HG03135 (cell line): ENCODE measurements at regions not wholly inside any gene's neighbourhood (a gene's known extent, or its start where the extent isn't known, plus 50 kb on each side); places are given as distances from the start of the nearest gene placed in this dataset.

Experiments
- ATAC-seq: cut with Tn5 transposase; IDR thresholded peaks from one replicate; pipeline ENCODE4 v1.9.1; 2021; ENCODE audit warnings: mild to moderate bottlenecking, moderate library complexity; ENCODE audit not compliant: unreplicated experiment

DNA sequence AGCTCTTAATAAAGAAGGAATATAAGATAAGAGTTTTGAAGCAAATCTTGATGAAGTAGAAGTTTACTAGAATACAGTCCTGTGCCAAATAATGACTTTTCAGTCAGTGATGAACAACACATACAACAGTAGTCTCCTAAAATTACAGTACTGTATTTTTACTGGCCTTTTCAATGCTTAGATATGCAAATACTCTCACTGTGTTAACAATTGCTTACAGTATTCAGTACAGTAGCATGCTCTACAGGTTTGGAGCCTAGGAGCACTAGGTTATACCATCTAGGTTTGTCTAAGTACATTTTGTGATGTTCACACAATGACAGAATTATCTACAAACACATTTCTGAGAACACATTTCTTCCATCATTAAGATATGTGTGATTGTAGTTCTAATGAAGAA lies 316.7 kb upstream of the KLHL1 start:
- no peak for ATAC-seq

DNA sequence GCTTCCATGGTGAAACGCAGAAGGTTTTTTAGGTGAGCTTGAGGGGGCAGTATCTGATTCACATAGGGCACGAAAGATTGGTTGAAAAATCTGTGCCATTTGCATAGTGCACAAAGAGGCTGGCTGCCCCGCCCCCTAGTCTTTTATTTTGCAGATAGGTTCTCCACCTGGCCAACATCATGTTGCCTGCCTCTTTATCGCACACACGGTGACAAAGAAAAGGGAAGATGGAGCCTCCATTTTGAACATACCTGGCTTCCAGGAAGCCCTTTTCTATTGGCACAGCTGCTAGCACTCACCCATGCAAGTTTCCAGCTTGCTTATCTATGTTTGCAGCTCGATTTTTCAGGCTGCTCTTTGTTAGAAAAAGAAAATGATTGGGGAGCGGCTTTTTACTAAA lies 316.2 kb upstream of the KLHL1 start:
- no peak for ATAC-seq

DNA sequence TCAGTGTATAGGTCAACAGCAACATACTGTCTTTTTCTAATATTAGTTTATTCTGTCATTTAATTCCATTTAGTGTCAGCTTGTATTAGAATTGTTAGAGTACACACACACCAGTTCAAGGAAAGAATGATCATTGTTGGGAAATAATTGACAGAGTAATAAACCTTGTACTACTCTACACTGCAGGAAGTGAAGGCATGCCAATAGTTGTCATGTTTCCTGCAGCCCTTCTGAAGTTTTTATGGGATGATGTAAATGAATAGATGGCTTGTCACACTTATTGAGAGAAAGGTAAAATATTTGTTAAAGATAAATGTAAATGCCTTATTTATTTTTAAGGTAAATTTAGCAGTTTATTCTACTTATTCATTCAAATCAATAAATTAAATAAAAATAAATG lies 306.9 kb upstream of the KLHL1 start:
- no peak for ATAC-seq

DNA sequence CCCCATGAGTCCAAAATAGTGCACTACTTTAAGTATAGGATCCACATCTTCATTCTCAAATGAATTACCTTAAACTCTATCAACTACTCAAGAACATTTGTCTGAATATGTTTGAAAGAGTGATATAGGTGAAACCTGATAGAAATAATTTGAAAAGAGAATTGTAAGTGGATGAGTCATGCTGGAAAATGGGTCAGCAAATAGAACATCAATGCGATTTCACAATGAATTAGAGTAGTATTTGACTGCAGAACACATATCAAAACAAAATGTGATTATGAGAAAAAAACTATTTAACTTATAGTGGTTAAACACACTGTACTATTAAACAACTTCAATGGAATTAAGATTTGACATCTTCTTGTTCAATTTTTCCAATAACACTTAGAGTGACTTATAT lies 300.6 kb upstream of the KLHL1 start:
- no peak for ATAC-seq

DNA sequence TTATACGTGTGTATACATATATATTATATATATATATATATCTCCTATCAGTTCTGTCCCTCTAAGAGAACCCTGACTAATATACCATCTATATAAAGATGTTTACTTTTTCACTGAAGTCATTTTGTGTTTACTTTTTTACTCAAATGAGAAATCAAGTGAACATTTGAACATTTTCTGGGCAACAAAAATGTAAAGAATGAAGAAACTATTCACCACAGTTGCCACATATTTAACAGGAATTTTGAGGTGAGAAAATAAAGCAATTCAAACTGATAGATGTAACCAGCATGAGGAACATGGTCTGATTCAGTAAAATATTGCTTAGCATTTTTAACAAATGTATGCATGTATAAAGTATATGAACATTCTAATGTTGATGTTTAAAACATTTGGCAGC lies 299.2 kb upstream of the KLHL1 start:
- ATAC-seq: no peak

DNA sequence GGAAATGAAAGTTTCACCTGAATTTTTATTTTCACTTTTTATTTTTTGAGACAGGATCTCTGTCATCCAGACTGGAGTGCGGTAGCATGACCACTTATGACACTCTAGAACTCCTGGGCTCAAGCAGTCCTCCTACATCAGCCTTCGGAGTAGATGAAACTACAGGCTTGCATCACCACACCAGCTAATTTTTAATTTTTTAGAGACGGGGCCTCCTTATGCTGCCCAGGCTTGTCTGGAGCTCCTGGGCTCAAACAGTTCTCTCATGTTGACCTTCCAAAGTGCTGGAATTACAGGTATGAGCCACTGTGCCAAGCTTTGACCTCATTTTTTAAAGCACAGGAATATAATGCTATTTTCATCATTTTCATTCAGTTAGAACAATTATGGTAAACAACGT lies 297.0 kb upstream of the KLHL1 start:
- no peak for ATAC-seq

DNA sequence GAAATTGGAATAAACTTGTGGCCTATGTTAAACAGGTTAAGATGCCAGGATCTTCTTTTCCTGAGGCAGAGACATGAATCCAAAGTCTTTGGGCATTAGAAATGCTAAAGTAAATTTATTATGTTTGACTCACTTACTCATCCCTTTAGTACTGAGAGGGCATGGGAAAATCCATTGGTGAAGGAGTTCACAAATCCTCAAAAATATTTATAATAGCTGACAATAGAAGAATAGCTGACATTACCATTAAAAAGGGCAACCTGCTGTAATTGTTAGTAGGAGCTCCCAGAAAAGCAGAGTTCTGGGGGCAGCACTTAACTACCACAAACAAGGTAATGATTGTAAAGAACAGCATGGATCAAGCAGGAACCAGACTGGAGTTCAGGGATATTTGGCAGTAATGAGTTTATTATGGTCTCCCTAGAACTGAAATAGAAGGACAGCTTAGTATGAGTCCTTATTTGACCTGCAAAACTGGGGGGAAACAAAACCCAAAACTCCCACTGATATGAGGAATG lies 285.8 kb upstream of the KLHL1 start:
- ATAC-seq: no peak

DNA sequence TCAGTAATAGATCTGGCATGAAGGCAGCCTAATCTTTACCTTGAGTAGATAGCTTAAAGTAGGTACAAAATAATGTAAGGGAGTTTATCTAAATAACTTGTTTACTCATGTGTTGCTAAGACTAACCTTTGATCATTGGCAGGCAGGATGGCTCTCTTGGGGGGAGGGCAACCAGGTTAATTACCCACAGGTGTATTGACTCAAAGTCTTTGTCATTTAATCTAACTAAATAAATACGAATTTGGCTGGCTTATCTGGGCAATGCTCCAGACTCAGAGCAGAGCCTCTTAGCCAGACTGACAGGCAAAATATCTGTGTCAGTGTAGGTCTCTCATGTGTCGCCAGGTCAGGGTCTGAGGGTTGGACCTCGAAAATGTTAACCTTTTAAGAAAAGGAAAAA lies 283.4 kb upstream of the KLHL1 start:
- no peak for ATAC-seq

DNA sequence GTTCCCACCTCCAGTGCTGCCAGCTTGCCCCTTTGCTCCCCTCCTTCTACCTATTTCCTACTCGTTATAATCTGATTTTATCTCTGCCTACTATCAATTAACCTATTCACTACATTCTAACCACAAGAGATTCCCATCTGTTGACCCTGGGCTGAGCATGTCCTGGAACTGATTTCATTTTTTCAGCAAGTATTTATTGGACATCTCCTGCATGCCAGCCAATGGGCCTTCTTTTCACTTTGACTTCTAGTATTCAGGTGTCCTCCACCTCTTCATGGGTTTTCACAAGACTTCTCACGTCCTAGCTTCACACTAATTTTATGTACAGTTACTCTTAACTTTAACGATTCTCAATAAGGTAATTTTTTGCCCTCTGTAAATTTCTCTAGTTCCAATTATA lies 282.7 kb upstream of the KLHL1 start:
- ATAC-seq: no peak

DNA sequence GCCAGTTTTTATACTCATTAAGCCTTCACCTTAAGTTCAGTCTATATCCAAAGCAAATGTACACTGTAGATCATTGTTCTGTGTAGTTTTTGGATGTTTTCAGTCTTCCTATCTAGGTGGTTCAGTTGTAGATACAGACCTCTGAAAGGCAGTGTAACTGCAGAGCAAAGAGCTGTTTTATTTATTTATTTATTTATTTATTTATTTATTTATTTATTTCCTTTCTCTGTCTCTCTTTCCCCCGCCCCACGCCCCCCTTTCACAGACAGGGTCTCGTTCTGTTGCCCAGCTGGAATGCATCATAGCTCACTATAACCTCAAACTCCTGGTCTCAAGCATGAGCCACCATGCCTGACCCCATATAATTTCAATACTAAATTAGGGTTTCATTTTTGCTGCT lies 281.8 kb upstream of the KLHL1 start:
- ATAC-seq: no peak

DNA sequence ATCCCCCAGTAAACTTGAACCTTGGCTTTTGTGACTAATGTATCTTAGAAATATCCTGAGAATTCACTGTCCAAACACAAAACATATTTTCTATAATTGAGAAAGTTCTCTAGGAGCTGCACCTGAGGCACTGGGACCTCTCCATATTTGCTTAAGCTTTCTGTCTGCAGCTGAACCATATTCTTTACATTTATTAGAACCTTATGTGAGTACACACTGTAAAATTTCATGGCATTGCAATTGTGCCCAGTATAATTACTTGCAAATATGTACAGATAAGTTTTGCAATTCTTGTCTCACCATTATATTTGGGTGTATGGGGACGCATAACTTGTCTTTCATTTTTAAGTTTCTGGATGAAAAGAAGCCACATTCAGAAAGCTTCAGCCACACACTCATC lies 280.7 kb upstream of the KLHL1 start:
- no peak for ATAC-seq

DNA sequence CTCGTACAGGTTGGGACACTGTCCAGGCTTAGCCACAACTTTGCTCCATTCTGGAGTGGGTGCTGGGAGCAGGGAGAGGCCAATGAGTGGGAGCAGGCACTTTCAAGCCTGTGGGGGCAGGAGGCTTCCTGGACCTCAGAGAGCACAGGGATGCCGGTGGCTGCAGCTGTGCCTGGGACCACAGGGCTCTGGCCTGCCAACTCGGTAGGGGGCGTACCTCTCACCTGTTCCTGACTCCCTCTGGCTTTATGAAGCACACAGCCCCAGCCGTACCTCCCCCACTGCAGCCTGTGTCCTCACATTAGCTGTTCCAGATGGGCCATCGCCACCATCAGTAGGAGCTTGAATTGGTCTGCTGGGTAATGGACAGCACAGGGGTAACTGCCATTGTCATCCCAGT lies 278.7 kb upstream of the KLHL1 start:
- no peak for ATAC-seq

DNA sequence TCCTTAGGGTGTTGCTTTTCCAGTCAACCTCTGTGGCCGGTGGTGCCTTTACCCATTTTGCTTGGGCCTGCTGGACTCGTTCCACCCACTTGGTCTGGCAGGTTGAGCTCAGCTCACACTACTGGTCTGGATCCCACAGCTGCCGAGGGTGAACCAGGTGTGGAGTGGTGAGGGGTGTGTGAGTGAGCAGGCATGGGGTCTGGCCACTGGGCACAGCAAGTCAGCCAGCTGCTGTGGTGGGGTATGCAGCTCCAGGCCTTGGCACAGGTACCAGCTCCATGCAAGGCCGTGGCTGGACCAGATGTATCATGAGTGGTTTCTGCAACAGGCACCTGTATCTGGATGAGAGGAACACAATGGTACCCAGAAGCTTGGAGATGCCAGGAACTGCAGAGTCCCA lies 277.6 kb upstream of the KLHL1 start:
- no peak for ATAC-seq

DNA sequence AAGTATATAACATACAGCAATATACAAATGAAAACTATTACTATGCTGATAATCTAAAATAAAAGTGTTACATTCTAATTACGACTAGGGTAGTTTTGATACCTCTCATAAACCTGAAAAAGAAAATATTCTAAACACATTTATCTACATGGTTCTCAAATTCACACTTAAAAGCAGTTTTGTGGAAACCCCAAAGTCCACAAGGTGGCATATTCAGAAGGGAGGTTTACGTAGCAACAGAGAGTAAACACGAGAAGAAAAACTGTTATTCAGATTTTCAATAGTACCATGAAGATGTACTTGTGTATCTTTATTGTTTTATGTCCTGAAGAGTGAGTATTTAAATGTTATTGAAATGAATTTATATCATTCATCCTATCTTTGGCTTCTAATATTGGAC lies 275.9 kb upstream of the KLHL1 start:
- no peak for ATAC-seq

DNA sequence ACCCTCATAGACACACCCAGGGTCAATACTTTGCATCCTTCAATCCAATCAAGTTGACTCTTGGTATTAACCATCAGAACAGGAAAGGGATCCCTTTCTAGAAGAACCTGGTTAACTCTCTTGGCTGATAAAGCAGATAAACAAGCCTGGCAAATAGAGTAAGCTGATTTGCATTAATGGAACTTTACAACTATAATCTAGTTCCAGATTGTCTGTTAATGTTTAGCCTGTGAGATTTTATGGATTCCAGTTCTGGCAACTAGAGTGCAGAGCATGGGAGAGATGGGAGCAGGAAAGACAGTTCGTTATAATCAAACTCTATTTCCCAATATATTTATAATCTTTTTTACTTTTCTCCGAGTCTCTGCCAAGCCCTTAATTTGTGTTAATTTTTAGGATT lies 272.6 kb upstream of the KLHL1 start:
- no peak for ATAC-seq

DNA sequence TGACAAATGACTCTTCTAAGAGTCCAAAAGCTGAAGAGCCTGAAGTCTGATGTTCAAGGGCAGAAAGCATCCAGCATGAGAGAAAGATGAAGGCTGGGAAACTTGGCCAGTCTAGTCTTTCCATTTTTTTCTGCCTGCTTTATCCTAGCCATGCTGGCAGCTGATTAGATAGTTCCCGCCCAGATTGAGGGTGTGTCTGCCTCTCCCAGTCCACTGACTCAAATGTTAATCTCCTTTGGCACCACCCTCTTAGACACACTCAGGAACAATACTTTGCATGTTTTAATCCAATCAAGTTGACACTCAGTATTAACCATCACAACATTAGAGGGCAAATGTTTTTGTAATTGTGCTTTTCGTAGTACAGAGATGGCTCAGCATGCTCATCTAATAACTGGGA lies 267.5 kb upstream of the KLHL1 start:
- no peak for ATAC-seq

DNA sequence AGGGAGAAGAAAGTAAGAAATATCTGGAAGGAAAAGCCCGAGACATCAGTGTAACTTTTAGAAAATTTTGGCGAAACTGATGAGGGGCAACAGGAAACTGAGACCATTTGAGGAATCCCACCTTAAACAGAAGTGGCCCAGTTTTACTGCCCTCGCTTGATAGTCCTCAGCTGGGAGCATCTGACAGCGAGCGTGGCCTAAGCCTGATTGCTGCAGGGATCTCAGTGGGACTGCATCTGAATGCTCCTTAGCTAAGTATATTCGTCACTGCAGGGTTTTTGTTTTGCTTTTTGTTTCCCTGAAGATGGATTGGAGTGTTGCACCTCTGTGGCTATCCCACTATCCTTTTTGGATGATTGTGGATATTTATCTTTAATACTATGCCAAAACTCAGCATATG lies 262.7 kb upstream of the KLHL1 start:
- no peak for ATAC-seq

DNA sequence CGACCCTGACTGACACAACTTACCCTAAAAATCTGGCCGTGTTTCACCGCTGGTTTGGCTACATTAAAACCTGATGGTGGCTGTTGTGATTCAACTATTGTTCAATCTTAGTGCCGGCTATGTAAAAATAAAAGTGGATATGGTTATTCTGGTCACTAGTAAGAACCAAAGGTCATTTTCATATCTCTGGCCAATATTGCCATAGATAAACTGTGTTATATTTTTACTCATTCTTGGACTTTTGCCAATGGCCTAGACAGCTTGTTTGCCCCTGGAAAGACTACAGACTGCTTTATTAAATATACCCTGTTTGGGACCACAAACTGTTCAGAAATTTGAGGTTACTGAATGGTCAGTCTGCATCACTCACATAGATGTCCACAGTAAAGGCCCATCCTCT lies 258.5 kb upstream of the KLHL1 start:
- ATAC-seq: no peak

DNA sequence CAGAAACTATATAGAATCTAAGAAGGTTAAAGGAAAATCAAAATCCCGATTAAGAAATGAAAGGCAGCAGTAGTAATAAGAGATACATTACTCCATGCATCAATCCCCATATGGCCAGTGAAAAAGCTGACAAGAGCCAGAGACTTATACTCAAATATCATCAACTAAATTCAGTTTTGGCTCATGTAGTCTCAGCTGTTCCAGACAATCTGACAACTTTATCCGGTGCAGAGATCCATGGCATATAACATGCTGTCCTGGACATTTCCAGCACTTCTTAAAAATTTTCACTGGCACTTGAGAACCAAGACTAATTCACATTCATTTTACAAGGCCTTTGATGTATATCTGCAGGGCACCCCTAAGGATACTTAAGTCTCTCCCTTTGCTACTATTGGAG lies 255.7 kb upstream of the KLHL1 start:
- ATAC-seq: no peak

DNA sequence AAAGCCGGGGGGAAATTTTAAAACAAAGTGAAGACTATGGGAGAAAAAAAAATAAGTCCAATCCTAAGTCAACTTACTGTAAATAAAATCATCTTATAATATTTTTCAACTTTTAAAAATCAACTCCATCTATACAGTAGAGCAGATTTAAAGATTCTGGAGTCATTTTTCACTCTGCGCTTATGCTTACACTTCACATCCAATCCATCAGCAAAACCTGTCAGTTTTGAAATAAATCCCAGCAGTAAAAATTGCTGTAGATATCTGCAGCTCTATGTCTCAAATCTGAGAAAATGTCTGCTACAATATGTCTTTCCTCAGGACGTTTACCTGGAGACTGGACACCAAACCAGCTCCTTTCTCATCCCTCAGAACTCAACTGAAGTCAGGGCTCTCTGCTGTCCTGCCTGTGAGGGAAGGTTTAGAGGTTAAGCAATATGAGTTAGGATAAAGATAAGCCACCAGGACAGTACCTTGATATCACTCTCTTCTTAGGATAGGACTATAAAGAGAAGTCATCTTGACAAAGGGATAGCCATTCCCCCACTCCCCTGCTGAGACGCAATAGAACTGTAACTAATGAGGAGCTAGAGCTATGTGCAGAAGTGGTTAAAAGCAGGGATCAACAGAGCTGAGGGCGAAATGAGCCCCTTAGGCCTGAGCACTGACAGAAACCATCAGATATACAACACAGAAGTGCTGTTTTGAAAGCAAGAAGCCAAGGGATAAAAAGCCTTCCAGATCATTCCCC lies 254.7 kb upstream of the KLHL1 start:
- ATAC-seq: no peak

DNA sequence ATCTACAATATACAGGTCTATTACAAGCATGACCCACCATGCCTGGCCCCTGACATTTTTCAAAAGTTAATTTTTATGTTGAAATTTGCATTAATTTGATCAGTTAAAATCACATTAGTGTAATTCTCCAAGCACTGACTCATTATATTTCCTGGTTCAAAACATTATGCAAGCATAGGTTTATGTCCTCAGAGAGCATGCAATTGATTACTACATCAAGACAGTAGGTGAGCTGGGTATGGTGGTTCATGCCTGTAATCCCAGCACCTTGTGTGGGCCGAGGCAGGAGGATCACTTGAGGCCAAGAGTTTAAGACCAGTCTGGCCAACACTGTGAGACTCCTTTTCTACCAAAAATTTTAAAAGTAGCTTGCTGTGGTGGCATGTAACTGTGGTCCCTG lies 248.8 kb upstream of the KLHL1 start:
- ATAC-seq: no peak

DNA sequence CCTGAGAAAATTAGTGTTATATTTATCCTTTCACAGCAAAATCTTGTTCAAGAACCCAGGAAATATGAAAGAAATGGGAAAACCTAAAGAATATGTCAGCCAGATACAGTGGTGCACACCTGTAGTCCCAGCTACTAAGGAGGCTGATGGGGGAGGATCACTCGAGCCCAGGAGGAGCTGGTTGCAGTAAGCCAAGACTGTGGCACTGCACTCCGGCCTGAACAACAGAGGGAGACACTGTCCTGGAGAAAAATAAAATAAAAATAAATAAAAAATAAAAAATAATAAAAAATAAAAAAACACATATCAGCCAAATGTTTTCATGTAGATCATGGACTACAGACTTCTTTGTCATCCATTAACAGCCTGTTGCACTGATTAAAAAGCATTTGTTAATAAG lies 244.8 kb upstream of the KLHL1 start:
- no peak for ATAC-seq

DNA sequence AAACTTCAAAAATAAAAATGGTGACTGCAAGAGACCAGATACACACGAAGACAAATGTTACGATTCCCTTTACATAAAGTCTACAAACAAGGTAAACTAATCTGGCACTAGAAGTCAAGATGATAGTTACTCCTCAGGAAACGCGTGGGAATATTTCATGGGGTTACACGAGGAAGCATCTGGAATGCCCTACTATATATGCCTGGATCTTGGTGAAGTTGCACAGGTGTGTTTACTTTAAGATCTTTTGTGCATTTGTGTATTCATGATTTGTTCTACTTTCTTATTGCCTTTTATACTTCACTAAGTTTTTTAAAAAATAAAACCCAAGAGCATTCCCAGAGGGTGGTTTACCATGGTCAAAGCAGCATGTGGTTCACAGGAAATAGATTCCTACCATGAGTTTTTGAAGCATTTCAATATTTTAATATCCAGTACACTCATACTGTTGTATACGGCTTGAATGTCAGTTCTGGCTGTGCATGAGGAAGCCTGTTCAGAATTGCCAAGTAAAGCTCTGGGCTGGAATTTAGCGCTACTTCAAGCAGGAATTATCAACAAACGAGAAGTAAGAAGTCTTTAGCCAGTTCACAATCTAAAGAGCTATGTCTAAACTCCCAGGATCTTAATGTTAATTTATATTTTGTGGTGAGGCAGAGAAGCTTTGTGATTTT lies 239.8 kb upstream of the KLHL1 start:
- no peak for ATAC-seq
